ENCODE measurements at regions not wholly inside any gene's neighbourhood (a gene's known extent, or its start where the extent isn't known, plus 50 kb on each side); places are given as distances from the start of the nearest gene placed in this dataset.

GRCh38 chr1:29859126-29859525 lies 622.8 kb downstream of the PTPRU start:
- TF ChIP-seq, protein P1, sequence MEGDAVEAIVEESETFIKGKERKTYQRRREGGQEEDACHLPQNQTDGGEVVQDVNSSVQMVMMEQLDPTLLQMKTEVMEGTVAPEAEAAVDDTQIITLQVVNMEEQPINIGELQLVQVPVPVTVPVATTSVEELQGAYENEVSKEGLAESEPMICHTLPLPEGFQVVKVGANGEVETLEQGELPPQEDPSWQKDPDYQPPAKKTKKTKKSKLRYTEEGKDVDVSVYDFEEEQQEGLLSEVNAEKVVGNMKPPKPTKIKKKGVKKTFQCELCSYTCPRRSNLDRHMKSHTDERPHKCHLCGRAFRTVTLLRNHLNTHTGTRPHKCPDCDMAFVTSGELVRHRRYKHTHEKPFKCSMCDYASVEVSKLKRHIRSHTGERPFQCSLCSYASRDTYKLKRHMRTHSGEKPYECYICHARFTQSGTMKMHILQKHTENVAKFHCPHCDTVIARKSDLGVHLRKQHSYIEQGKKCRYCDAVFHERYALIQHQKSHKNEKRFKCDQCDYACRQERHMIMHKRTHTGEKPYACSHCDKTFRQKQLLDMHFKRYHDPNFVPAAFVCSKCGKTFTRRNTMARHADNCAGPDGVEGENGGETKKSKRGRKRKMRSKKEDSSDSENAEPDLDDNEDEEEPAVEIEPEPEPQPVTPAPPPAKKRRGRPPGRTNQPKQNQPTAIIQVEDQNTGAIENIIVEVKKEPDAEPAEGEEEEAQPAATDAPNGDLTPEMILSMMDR (IDR thresholded peaks at IDR 0.05; ENCODE audit: low read depth, low read length, poor library complexity, severe bottlenecking) = no peak
- TF ChIP-seq EZH2phosphoT487 (IDR thresholded peaks at IDR 0.05; ENCODE audit: borderline replicate concordance, low read length) = no peak
